ENCODE measurements at regions not wholly inside any gene's neighbourhood (a gene's known extent, or its start where the extent isn't known, plus 50 kb on each side); places are given as distances from the start of the nearest gene placed in this dataset.

GRCh38 chr1:55697997-55698535 is 482.9 kb upstream of the USP24 start:
- no peaks in the 10 kb centered on the region for H3K27me3 Mint-ChIP-seq (ENCODE audit: unreplicated experiment)
- BruUV-seq (replicated peaks) = no TSS peak
- no peak for DNase-seq
- no peak overlapping the region for H3K4me3 Mint-ChIP-seq (ENCODE audit: low read depth, unreplicated experiment)
- H3K36me3 Mint-ChIP-seq (ENCODE audit: insufficient read depth, unreplicated experiment) = no peaks in the 10 kb centered on the region
- peaks cover 3% of the 10 kb centered on the region for H3K9me3 Mint-ChIP-seq (ENCODE audit: low read depth, unreplicated experiment)
- intact Hi-C loops (cut with micrococcal nuclease; ENCODE audit: unreplicated experiment) = no loop called here
- H3K27ac Mint-ChIP-seq (ENCODE audit: unreplicated experiment) = no peak overlapping the region
- H3K4me1 Mint-ChIP-seq (ENCODE audit: low read depth, unreplicated experiment) = no peaks in the 10 kb centered on the region
- CTCF ChIA-PET = no interaction called here
- TF ChIP-seq CTCF (IDR thresholded peaks at IDR 0.05; ENCODE audit: unreplicated experiment) = no peak

- H3K4me1 Mint-ChIP-seq (ENCODE audit: low read depth, unreplicated experiment) = no peaks in the 10 kb centered on the region
- no peak overlapping the region for H3K4me3 Mint-ChIP-seq (ENCODE audit: low read depth, unreplicated experiment)
Measured at GRCh38 chr1:55696891-55697290, 481.7 kb upstream of the USP24 start.

GRCh38 chr1:55696181-55696754 is 481.1 kb upstream of the USP24 start:
- Mint-ChIP-seq H3K27me3 (ENCODE audit: unreplicated experiment) (no peaks in the 10 kb centered on the region), H3K4me3 (ENCODE audit: low read depth, unreplicated experiment) (no peak overlapping the region), H3K27ac (ENCODE audit: unreplicated experiment) (no peak overlapping the region), H3K4me1 (ENCODE audit: low read depth, unreplicated experiment) (no peaks in the 10 kb centered on the region), H3K9me3 (ENCODE audit: low read depth, unreplicated experiment) (peaks cover 3% of the 10 kb centered on the region), H3K36me3 (ENCODE audit: insufficient read depth, unreplicated experiment) (no peaks in the 10 kb centered on the region)
- CTCF ChIA-PET = no interaction called here
- no TSS peak for BruUV-seq (replicated peaks)
- intact Hi-C loops (cut with micrococcal nuclease; ENCODE audit: unreplicated experiment) = no loop called here
- no peak for TF ChIP-seq CTCF (IDR thresholded peaks at IDR 0.05; ENCODE audit: unreplicated experiment)
- DNase-seq = no peak

More at GRCh38 chr1:55696891-55697290, 481.7 kb upstream of the USP24 start:
- CTCF ChIA-PET = no interaction called here
- Mint-ChIP-seq H3K27me3 (ENCODE audit: unreplicated experiment) (no peaks in the 10 kb centered on the region), H3K27ac (ENCODE audit: unreplicated experiment) (no peak overlapping the region), H3K36me3 (ENCODE audit: insufficient read depth, unreplicated experiment) (no peaks in the 10 kb centered on the region), H3K9me3 (ENCODE audit: low read depth, unreplicated experiment) (peaks cover 3% of the 10 kb centered on the region)
- DNase-seq = no peak
- no TSS peak for BruUV-seq (replicated peaks)
- intact Hi-C loops (cut with micrococcal nuclease; ENCODE audit: unreplicated experiment) = no loop called here
- no peak for TF ChIP-seq CTCF (IDR thresholded peaks at IDR 0.05; ENCODE audit: unreplicated experiment)

- Mint-ChIP-seq H3K27ac (ENCODE audit: unreplicated experiment) (no peak overlapping the region), H3K27me3 (ENCODE audit: unreplicated experiment) (no peaks in the 10 kb centered on the region), H3K4me1 (ENCODE audit: low read depth, unreplicated experiment) (no peaks in the 10 kb centered on the region), H3K4me3 (ENCODE audit: low read depth, unreplicated experiment) (no peak overlapping the region), H3K9me3 (ENCODE audit: low read depth, unreplicated experiment) (peaks cover 3% of the 10 kb centered on the region), H3K36me3 (ENCODE audit: insufficient read depth, unreplicated experiment) (no peaks in the 10 kb centered on the region)
- DNase-seq = no peak
- CTCF ChIA-PET = no interaction called here
- TF ChIP-seq CTCF (IDR thresholded peaks at IDR 0.05; ENCODE audit: unreplicated experiment) = no peak
- intact Hi-C loops (cut with micrococcal nuclease; ENCODE audit: unreplicated experiment) = no loop called here
- no TSS peak for BruUV-seq (replicated peaks)
Measured at GRCh38 chr1:55695552-55695951, 480.4 kb upstream of the USP24 start.

Data from Calu3 (cell line).